GM19239 (cell line): ENCODE measurements at regions not wholly inside any gene's neighbourhood (a gene's known extent, or its start where the extent isn't known, plus 50 kb on each side); places are given as distances from the start of the nearest gene placed in this dataset.

Source experiments
- DNase-seq: peaks from one replicate; pipeline ENCODE4 v3.0.0; 2011; ENCODE audit warnings: low spot score; ENCODE audit not compliant: insufficient read length
- FAIRE-seq: peaks from 2 replicates; lab custom pipeline; 2011; peaks lifted over from hg19 to GRCh38; lab: Jason Lieb, UNC

DNA sequence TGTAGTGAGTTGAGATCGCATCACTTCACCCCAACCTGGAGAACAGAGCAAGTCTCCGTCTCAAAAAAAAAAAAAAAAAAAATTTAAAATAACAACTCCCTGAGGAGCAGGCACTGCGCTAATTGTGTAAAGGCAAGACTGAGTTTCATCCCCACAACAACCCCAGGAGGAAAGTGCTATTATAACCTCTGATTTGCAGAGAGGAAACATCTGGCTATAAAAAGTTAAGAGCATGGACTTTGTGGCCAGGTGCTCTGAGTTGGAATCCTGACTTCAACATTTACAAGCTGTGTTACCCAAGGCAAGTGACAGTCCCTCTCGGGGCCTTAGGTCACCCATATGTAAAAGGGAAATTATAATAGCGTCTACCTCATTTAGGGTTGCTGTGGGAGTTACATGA, 76.0 kb upstream of the MYL2 start:
- DNase-seq (no peak), FAIRE-seq (no peak)

DNA sequence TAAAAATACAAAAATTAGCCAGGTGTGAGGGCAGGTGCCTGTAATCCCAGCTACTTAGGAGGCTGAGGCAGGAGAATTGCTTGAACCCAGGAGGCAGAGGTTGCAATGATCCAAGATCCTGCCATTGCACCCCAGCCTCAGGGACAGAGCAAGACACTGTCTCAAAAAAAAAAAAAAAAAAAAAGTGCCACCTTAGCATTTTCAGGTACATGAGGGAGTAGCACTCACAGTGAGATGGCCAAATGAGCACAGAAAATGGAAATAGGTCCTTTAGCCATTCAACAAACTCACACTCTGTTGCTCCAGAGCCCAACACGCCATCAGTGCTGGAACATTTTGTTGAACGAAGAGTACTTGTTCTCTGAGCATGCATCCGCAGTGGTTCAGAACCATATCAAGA, 75.2 kb upstream of the MYL2 start:
- DNase-seq (no peak), FAIRE-seq (no peak)

DNA sequence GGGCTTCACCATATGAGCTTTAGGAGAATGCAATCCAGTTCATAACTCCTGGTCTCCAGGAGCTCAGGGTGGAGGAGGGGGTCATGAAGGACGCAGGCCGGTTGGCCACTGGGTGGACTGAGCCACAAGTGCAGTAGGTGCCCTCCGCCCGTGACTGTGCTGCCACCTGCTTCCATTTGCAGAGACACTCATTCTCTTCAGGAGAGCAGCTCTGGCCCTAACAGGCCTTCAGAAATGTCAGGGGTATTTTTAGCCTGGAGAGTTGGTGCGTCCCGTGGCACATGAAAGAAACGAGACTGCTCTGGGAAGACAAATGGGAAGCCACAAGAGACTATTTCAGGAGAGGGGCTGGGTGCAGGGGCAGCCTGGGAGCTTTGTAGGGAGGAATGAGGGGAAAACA, 74.6 kb upstream of the MYL2 start:
- DNase-seq (no peak), FAIRE-seq (no peak)

DNA sequence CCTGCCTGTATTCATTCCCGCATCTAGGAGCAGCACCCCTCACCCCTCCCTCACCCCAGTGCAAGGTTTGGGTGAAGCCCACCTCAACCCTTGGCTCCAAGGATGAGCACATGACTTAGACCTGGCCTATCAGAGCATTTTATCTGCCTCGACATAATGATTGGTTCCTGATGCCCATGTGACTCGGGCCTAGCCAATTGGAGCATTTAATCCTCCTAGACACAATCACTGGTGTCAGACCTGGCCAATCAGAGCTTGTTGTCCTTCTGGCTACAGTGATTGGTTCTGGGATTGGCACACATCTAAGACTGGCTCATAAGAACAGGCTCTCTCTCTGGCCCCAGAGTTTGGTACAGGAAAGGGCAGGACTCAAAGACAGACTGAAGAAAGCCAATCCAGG, 73.1 kb upstream of the MYL2 start:
- FAIRE-seq, result no peak
- DNase-seq, result no peak

DNA sequence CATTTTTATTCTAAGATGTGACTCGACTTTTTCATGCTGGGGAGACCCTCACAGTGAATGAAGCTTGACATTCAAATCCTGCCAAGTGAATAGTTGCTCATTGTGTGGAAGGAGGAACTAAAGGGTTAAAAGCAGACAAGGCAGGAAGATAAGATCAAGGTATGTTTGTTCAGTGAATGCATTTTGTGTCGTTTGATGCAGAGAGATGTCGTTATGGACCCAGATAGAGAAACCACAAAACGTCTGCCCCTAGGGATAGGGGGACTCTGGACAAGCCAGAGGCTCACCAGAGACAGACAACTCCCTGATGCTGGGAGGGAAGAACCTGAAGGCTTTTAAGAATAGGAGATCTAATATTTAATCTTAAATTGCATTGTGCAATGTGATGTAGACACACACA, 72.5 kb upstream of the MYL2 start:
- FAIRE-seq (no peak), DNase-seq (no peak)

DNA sequence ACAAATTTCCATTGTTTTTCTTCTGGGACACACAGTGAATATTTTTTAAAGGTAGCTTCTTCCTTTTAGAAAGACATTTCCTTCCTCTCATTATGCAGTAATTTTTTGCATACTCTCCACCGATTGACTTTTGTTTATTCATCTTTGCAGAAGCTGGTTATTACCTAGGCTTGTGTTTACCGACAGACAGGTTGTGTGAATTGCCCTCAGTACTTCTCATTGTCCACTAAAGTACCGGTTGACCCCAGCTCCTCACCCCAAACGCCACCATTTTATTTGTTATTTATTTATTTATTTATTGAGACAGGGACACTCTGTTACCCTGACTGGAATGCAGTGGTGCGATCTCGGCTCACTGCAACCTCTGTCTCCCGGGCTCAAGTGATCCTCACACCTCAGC, 63.4 kb upstream of the MYL2 start:
- FAIRE-seq (no peak), DNase-seq (no peak)

DNA sequence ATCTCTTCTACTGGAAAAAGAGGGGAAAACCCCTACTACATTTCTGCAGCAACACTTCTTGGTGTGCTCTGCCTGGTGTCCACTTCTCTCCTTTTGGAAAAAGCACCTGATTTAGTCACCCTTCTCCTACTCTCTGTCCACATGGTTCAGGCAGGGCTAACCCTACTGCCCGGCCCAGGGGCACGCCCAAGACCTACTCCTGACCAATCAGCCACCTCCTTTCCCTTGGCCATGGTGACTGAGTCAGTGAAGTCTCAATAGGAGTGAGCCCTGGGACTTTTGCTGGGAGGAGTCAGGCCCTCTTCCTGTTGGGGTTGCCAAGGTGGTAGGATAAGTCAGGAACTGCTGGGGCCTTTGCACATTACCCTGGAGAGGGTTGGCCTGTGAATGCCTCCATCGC, 52.5 kb upstream of the MYL2 start:
- DNase-seq (no peak), FAIRE-seq (no peak)

DNA sequence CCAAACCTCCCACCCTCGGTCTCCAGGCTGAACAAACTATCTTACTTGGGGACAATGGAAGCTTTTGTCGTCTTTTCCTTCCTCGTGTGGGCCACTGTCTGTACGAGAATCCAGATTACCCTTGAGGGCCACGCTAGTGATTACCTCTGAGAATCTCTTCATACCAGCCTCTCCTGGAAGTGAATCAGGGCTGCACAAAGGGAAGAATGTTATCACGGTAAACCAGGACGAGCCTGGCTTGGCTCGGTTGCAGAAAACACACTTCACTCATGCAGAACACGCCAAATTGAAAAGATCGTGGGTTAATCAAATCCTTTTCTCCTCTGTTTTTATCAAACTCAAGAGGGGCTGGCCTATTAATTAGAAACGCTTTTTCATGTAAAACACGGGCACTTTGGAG, 51.6 kb upstream of the MYL2 start:
- no peak for FAIRE-seq
- DNase-seq, result no peak

DNA sequence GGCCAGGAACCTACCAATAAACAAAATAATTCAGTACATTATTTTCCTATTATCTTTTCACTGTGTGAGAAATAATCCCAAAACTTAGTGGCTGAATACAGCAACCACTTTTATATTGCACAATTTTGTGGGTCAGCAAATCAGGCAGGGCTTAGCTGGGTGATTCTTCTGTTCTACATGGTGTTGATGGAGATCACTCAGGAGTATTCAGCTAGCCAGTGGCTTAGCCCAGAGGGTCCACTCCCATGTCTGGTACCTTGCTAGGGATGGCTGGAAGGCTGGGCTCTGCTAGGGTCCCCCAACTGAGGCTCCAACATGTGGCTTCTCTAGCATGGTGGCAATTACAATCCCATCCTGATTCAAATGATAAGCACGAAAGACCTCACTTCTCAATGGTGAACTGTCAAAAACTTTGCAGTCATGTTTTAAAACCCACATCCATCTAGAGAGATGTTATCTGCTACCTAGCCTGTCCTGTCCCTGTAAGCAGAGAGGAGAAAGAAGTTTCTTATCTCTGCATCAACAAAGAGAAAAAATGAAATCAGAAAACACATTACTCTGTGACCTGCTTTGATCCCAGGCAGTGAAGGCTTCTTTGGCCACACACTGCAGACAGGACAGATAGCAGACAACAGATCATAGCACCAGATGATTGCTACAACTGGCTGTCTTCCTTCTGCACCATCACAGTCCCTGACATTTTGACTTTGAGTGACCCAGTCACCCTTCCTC, 51.0 kb upstream of the MYL2 start:
- no peak for FAIRE-seq

More for the DNA sequence above, 51.0 kb upstream of the MYL2 start:
- DNase-seq, result no peak
